ENCODE measurements at regions not wholly inside any gene's neighbourhood (a gene's known extent, or its start where the extent isn't known, plus 50 kb on each side); places are given as distances from the start of the nearest gene placed in this dataset.
"Not testable (repeated sequence)": the region's sequence is repeated elsewhere in the genome, so short reads cannot be mapped to it uniquely, and the experiment has no call there.

DNA sequence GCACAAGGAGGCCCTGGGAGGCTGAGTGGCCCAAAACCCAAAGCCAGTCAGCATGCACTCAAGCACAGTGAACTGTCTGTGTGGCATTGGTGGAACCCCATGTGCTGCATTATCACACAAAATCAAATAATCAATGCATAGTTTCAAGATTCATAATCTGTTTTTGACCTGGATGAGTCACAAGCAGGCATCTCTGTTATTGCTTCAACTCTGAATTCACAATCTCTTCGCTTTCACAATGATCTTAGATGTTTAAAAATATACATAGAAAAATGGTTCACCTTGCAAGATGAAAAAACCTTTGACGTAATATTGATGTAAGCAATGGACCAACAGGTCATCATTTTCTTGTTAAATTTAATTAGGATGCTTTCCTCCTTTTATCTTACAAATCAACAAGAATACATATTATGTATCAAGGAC lies 455.4 kb downstream of the IRS2 start:
- DNase-seq (ENCODE audit: low spot score) = no peak

- DNase-seq (ENCODE audit: low spot score) = no peak
Observed at GRCh38 chr13:109330123-109330522, 456.3 kb downstream of the IRS2 start.

GRCh38 chr13:109329175-109329574 lies 457.2 kb downstream of the IRS2 start:
- DNase-seq (ENCODE audit: low spot score) = no peak

DNA sequence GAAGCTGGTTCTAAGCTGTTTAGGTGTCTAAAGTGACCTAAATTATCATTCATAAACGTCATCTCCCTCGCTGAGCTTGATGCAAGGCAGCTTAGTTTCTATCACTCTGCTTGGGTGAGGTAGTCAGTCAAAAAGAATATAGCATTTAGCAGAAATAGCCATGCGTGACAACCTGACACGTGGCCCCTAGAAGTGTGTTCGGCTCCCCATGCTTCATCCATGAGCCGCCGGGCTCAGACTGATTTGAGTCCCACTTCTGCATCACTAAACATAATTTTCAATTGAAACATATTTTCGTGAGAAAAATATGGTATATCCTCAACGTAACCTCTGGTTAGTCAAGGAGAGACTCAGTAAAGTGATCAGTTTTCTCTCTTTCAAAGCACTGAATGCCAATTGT lies 459.8 kb downstream of the IRS2 start:
- no peak for DNase-seq (ENCODE audit: low spot score)

DNA sequence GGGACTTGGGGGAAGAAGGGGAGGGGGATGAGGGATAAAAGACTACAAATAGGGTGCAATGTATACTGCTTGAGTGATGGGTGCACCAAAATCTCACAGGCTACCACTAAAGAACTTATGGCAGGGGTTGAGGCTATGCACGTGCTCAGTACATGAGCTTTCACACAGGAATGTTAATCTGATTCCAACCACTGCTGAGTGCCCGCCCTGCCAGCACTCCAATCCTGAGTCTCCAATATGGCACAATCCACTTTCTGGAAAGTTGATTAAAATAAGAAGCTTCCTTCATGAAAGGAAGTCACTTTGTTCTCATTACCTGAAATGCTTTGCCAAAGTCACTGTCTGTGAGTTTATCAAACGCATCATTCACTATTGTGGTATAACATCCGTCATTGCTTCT lies 463.0 kb downstream of the IRS2 start:
- DNase-seq (ENCODE audit: low spot score) = no peak

DNA sequence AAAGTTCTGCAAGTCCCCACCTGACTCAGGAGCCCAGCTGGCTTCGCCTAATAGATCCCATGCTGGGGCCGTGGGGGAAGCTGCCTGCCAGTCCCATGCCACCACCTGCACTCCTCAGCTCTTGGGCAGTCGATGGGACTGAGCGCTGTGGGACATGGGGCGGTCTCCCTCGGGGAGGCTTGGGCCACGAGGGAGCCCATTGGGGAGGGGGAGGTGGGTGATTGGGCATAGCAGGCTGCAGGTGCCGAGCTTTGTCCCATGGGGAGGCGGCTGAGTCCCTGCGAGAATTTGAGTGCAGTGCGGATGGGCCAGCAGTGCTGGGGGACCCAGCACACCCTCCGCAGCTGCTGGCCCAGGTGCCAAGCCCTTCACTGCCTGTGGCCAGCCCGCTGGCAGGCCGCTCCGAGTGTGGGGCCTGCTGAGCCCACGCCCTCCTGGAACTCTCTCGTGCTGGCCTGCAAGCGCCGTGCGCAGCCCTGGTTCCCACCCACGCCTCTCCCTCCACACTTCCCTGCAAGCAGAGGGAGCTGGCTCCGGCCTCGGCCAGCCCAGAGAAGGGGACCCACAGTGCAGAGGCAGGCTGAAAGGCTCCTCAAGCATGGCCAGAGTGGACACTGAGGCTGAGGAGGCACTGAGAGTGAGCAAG lies 467.3 kb downstream of the IRS2 start:
- no peak for DNase-seq (ENCODE audit: low spot score)

DNA sequence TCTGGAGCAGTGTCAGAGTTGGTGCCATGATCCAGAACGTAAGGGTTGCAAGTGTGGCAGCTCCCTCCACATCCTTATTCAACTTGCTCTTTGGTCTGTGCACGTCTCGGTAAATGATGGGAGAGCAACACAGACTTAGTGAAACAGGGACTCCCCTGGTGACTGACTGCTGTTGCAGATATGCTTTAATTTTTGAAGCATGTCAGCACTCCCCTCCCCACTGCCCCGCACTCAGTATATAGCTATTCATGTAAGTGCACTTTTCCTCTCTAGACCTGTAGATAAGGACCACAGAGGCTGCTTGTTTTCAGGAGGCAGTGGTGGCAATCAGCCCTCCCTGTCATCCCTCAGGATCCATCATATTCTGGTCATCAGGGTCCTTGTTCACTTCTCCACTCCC lies 470.9 kb downstream of the IRS2 start:
- no peak for DNase-seq (ENCODE audit: low spot score)

GRCh38 chr13:109314101-109314500 lies 472.3 kb downstream of the IRS2 start:
- DNase-seq (ENCODE audit: low spot score) = no peak

DNA sequence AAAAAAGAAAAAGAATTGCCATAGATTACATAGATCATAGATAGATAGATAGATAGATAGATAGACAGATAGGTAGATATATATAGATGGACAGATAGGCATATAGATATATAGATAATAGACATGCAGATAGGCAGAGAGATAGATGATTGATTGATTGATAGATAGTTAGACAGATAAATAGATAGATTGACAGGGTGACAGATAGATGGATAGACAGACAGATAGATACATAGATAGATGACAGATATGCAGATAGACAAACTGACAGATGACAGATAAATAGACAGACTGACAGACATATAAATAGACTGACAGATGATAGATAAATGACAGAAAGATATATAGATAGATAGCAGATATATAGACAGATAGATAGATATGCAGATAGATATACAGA lies 474.0 kb downstream of the IRS2 start:
- no peak for DNase-seq (ENCODE audit: low spot score)

GRCh38 chr13:109311431-109311976 lies 474.9 kb downstream of the IRS2 start:
- DNase-seq (ENCODE audit: low spot score) = not testable (repeated sequence)

GRCh38 chr13:109309625-109310363 lies 476.6 kb downstream of the IRS2 start:
- no peak for DNase-seq (ENCODE audit: low spot score)

DNA sequence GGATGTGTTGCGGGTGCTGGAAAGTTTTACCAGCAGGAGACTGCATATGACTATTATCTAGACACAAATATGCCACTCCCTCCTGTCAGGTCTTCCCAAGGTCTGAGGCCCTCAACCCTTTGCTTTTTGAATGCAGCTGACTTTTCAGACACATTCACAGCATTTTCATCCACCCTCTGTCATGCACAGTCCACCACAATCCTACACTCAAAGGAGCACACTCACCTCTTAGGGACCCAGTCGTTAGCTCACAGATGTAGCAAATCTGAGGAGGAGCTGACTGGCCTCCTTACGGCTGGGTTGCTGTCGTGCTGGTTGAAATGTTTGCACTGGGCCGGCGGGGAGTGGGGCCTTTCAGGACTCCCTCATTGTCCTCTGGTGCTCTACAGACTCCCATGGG lies 479.4 kb downstream of the IRS2 start:
- no peak for DNase-seq (ENCODE audit: low spot score)

- DNase-seq (ENCODE audit: low spot score) = no peak
Observed at GRCh38 chr13:109301726-109302125, 484.7 kb downstream of the IRS2 start.

- DNase-seq (ENCODE audit: low spot score) = no peak
Observed at GRCh38 chr13:109301276-109301675, 485.1 kb downstream of the IRS2 start.

DNA sequence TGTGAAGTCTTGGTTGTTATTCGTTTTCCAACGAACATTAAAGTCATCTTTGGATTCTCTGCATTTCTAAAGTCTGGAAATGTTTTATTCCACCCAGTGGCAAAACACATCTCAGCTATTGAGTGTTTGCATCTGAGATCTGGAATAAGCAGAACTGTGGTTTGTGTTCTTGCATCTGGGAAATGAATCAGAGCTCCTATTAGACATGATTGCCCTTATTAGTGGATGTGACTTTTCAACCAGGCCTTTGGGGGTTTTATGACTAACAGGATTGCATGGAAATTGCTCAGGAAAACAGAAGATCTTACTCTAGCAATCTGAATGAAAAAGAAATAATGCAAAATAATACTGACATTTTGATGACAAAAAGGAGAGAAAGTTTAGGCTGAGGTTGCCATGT lies 488.8 kb downstream of the IRS2 start:
- no peak for DNase-seq (ENCODE audit: low spot score)

- no peak for DNase-seq (ENCODE audit: low spot score)
Observed at GRCh38 chr13:109293166-109293565, 493.2 kb downstream of the IRS2 start.

DNA sequence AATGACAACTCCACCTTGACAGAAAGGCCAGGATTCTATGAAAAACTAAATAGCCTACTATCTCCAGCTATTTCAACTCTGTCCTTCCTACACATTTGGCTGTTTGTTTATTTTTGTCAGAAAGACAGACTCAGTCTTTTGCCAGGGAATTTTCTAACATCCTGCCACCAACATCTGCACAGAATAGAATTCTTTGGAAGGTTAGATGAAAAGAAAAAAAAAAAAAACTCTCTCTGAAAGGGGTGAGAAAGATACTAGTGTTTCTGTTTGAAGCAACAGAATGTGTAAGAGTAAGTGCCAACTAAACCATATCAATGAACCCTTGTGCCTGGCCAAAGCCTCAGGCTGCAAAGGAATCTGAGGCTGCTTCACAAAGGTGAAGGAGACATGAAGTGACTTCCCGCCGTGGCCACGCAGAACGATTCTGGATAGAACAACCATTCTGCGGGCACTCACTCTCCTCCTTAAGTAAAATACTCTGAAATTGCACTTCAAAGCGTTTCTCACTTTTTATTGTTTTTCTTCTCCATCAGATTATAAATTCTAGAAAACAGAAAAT lies 498.2 kb downstream of the IRS2 start:
- DNase-seq (ENCODE audit: low spot score) = no peak

- no peak for DNase-seq (ENCODE audit: low spot score)
Observed at GRCh38 chr13:109287553-109287952, 498.8 kb downstream of the IRS2 start.

GRCh38 chr13:109285586-109285985 lies 500.8 kb downstream of the IRS2 start:
- DNase-seq (ENCODE audit: low spot score) = no peak

DNA sequence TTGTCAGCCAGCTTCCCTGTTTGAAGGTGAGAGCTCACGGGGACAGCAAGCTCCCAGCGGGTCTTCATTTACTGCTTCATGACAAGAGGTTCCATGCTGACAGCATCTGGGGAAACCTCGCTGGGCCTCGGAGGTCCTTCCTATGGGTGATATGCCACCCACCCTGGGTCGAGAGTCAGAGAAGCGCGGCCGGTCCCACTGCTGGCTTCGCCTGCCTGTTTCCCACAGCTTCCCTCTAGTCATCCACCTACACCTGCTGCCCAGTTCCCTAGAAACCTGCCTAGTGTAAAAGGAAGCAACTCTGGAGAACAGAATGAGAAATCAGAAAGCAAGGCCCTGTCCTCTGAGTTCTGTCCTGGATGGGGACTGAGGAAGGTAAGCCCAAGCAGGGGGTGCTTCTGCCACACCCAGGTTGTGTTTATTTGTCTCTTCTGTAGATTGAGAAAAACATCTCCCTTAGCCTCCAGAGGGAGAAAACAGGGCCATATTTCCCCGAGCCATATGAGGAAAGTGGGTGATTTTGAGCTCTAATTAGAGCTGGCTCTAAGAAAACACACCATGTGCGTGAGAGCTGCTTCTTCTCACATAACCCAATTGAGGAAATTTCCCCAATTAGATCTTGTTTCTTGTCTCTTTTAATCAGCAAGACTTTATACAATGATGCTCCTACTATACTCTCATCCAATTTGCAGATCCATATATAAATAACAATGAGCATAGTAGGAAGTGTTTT lies 504.3 kb downstream of the IRS2 start:
- DNase-seq (ENCODE audit: low spot score) = no peak

- DNase-seq (ENCODE audit: low spot score) = no peak
Observed at GRCh38 chr13:109281017-109281902, 505.1 kb downstream of the IRS2 start.

All from umbilical cord (tissue), 1 donor.